HG03095 (cell line): ENCODE measurements at regions not wholly inside any gene's neighbourhood (a gene's known extent, or its start where the extent isn't known, plus 50 kb on each side); places are given as distances from the start of the nearest gene placed in this dataset.

ENCODE experiments used
- ATAC-seq: cut with Tn5 transposase; IDR thresholded peaks from one replicate; pipeline ENCODE4 v1.9.1; 2021; ENCODE audit warnings: moderate library complexity; ENCODE audit not compliant: unreplicated experiment

DNA sequence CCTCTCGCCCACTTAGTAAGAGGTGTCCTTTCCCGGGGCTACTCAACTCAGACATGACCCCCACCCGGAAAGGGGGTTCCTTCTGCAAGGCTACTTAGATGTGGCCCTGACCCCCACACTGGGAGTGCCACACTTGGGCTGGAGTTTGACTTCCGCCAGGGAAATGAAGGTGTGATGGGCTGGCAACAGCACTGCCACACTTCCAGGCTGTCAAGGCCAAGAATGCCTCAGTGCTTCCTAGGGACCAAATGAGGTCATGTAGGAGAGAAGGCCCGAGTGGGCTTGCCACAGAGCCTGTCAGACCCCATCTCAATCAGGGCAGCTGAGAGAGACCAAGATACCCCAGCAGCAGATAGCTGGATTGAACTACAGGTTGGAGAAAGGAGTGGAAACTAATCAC lies 55.5 kb downstream of the DRD1 start:
- ATAC-seq: no peak

DNA sequence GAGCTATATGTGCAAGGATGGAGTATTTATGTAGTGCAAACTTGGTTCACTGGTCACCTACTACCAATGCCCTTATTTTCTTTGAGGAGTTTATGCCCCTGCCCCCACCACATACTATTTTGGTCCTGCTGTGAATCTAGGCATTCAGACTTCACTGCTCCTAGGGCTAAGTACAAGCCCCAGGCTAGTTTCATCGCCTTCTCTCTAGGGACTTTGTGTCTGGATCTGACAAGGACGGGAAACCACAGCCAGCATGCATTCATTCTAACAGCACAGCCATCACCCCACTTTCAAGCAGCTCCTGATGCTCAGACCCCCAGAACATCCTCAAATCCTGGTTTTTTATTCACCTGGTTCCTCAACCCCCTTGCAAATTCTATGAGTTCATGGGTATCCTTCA lies 56.8 kb downstream of the DRD1 start:
- ATAC-seq: no peak

DNA sequence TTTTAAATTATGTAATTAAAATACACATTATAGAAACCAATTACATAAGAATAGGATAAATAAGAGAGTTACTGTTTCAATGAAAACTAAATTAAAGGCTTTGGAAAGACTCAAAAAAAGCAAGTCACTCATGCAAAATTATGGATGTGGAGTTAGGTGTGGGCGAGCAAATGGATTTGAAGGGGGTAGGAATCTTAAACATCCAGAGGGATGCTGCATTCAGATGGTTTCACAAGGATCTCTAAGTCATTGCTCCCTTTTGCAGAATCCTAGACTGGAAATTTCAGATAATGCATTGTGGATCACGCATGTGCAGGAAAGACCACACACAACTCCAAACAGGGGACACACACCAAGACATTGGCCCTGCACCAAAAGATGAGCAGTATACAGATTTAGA lies 57.5 kb downstream of the DRD1 start:
- no peak for ATAC-seq

GRCh38 chr5:175385691-175386362 lies 58.2 kb downstream of the DRD1 start:
- ATAC-seq: no peak

DNA sequence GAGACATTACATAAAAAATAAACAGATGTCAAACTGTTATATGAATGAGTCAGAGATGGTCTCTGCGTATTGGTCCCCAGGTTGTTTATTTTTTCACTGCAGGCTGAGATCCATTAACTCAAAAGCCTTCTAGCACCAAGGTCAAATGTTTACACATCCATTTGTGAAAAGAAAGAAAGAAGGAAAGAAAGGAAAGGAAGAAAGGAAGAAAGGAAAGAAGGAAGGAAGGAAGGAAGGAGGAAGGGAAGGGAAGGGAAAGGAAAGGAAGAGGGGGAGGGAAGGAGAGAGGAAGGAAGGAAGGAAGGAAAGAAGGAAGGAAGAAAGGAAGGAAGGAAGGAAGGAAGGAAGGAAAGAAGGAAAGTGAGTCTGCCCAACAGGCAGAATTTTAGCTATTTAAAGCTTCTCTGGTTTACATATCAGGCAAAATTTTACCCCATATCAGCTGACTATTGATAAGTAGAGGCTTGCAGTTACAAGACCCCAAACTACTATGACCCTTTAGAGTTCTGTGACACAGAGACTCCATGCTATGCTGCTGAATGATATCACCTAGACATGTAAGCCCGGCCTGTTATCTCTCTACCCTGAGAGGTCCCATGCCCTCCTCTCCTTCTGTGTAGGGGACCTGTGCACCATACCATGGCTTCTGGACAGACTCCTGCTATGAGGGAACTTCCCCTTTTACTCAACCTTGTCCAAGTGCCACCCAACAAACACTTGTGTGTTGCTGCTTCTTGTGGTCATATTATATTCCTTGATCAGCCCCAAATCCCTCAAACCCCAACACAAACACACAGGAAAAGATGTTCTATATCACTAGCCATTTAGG lies 59.0 kb downstream of the DRD1 start:
- no peak for ATAC-seq

DNA sequence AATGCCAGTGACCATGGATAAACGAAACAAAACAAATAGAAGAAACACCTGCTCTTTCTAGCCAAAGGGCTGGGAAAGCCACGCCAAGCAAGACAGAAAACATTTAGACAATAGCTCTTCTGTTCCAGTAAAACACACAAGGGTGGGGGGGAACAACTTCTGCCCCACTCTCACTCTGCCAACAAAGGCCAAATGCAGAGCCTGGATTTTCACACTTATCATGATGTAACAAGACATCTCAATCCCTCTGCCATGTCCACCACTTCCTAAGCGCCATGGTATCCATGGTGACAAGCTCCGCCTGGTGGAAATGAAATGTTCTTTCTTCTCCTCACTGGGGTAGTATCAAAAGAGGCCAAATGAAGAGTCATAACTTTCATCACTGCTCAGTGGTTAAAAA lies 60.6 kb downstream of the DRD1 start:
- ATAC-seq: no peak

GRCh38 chr5:175382171-175382570 lies 61.8 kb downstream of the DRD1 start:
- ATAC-seq: no peak

DNA sequence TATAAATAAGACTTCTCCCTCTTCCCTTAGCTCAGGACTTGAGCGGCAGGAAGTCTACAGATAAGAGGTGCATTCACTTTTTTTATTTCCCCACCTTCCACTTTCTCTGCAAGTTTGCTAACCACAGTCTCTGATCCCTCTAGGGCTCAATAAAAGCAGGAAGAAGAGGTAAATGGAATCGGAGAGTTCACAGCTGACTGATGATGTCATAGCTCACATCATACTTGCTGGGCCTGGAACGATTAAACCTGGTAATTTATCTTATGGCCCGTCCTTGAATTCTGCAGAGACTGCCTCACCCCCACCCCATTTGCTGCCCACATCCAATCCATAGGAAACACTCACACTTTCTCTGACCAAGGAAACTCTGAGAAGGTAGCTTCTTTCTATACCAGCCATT lies 62.9 kb downstream of the DRD1 start:
- ATAC-seq: no peak

GRCh38 chr5:175380701-175381100 lies 63.3 kb downstream of the DRD1 start:
- ATAC-seq: no peak

- no peak for ATAC-seq
These were observed 64.1 kb downstream of the DRD1 start for GRCh38 chr5:175379867-175380266.

- no peak for ATAC-seq
These were observed 65.4 kb downstream of the DRD1 start for GRCh38 chr5:175378444-175379028.

GRCh38 chr5:175377816-175378215 lies 66.2 kb downstream of the DRD1 start:
- ATAC-seq: no peak

DNA sequence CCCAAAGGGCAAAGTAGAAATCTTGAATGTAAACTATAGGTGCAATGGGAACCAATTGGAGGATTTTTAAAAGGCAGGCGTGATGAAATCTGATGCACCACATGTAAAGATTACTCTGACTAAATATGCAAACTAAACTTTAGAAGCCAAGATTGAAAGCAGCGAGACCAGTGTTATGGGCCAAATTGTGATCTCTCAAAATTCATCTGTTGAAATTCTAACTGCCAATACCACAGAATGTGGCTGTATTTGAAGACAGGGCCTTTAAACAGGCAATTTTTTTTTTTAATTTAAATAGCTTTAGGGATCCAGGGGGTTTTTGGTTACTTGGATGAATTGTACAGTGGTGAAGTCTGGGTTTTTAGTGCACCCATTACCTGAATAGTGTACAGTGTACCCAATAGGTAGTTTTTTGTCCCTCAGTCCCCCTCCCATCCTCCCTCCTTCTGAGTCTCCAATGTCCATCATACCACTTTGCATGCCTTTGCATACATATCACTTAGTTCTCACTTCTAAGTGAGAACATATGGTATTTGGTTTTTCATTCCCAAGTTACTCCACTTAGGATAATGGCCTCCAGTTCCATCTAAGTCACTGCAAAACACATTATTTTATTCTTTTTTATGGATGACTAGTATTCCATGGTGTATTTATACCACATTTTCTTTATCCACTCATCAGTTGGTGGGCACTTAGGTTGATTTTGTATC lies 69.7 kb downstream of the DRD1 start:
- ATAC-seq: no peak

GRCh38 chr5:175365866-175366265 lies 78.1 kb downstream of the DRD1 start:
- ATAC-seq: no peak

DNA sequence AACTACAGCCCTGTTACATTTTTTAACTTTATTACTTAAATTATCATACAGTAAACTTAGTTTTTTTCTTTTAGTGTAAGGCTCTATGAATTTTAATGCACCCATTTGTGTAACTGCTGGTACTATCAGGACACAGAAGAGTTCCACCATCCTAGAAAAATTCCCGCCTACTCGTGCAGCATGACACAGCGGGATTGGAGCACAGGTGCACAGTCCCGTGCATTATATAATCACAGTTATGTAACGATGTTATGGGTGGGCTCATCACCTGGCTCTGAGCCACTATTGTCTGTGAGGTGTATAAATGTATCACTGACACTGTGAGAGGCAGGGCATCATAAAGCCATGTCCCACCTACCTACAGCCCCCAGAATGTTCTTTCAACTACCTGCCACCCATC lies 80.7 kb downstream of the DRD1 start:
- ATAC-seq: no peak

DNA sequence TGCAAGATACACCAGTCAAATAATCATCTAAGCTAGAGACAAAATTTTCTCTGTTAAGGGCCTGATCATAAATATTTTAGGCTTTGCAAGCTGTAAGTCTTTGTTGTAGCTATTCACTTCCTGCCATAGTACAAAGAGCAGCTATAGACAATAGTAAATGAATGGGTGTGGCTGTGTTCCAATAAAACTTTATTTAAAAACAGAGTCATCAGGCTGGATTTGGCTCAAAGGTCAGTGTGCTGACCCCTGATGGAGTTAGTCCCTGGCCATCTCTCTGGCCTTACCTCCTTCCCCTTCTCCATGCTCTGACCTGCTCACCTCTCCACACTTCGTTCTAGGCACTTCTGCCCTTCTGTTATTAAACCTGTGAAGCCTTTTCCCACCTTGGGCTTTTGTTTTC lies 86.0 kb downstream of the DRD1 start:
- no peak for ATAC-seq

DNA sequence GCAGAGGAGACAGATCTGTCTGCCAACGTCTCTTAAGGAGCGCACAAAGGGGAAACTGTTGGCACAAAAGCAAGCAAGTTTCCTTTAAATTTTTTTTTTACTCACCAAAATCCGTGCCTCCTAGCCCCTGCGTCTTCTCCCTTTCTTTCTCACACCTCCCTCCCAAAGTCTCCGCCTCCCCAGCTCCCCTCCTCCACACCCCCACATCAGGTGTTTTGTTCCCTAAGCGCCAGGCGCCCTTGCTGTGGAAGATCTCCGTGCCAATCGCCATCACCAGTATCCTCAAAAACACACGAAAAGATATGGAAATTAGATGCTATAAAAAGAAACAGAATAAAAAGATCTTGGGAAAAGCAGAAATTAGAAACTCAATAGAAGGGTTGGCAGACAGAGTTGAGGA lies 87.6 kb downstream of the DRD1 start:
- no peak for ATAC-seq

DNA sequence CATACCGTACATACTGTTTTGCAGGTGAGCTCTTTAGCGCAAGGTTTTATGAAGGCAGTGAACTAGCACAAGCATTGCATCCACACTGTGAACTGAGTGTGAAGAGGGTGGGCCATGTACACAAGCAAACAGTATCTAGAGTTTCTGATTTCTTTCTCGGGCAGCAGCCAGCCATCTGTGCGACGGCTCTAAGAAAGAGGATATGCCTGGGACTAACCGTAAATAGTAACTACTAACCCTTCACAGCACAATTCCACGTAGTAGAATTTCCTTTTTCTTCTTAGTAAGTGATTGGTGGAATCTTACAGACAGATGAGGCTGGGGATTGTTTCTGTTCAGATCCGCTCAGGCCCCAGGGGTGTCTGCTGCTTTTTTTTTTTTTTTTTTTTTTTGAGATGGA lies 89.0 kb downstream of the DRD1 start:
- ATAC-seq: no peak

DNA sequence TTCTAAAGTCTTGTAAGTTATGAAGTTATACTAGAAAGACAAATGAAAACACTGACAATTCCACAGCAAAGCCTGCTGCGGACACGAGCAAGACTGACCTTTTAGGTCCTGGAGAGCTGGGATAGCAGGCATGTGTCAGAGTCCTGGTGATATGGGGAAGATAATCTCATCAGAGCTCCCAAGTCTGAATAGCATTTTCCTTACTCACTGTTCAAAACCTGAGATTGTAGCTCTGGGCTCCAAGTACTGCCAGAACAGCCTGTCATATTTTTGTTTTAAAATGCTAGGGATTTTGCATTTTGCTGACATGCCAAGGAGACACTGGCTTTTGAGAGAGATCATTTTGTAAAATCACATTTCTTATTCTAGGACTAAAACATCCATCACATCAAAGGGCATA lies 90.1 kb downstream of the DRD1 start:
- no peak for ATAC-seq

- no peak for ATAC-seq
These were observed 91.9 kb downstream of the DRD1 start for GRCh38 chr5:175351897-175352590.

GRCh38 chr5:175351126-175351525 lies 92.9 kb downstream of the DRD1 start:
- ATAC-seq: no peak
